ENCODE measurements at regions not wholly inside any gene's neighbourhood (a gene's known extent, or its start where the extent isn't known, plus 50 kb on each side); places are given as distances from the start of the nearest gene placed in this dataset.

DNA sequence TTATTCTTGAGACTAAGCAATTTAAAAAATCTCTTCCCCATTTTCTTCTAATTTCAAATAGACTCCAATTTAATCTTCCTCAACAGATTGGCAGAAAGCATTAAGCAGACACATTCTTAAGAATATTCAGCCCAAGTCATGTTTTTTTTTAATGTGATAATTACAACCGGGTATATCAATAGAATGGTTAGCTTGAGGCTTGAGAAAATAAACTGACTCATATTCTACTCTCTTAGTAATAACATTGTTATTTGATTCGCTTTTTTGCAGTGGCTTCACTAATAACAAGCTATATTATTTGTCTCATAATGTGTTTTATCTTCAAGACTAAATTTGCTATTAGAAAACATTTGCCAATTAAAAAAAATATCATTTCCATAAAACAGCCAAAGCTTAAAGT lies 488.6 kb upstream of the RGS18 start:
- Histone ChIP-seq H3K27ac (ENCODE audit: control insufficient read depth, insufficient read depth, low read length) (no peak overlapping the region), H3K4me1 (ENCODE audit: control insufficient read depth, extremely low read depth, insufficient read depth, low read length) (no peaks in the 10 kb centered on the region), H3K27me3 (ENCODE audit: control insufficient read depth, extremely low read depth, insufficient read depth, low read length) (no peaks in the 10 kb centered on the region), H2AFZ (ENCODE audit: control insufficient read depth, low read length) (no peak overlapping the region), H3K4me2 (ENCODE audit: control insufficient read depth, extremely low read depth, insufficient read depth, low read depth, low read length) (no peak overlapping the region), H3K79me2 (ENCODE audit: control insufficient read depth, insufficient read depth, low read length) (no peaks in the 10 kb centered on the region), H3K9me3 (ENCODE audit: control insufficient read depth, low read depth, low read length) (no peaks in the 10 kb centered on the region), H3K36me3 (ENCODE audit: control insufficient read depth in 2 of 2, extremely low read depth in 1 of 2, insufficient read depth in 2 of 2, low read length in 2 of 2) (no peaks in the 10 kb centered on the region), H3K4me3 (ENCODE audit: control insufficient read depth in 2 of 3, extremely low read depth in 1 of 3, insufficient read depth in 2 of 3, low read depth in 1 of 3, low read length in 3 of 3) (no peak overlapping the region), H4K20me1 (ENCODE audit: control insufficient read depth, extremely low read depth, insufficient read depth, low read length) (no peaks in the 10 kb centered on the region), H3K9ac (ENCODE audit: control insufficient read depth, extremely low read depth, insufficient read depth, low read length) (no peak overlapping the region), H3K9me1 (ENCODE audit: control insufficient read depth, extremely low read depth, insufficient read depth, low read length) (no peaks in the 10 kb centered on the region)
- FAIRE-seq (no peak), DNase-seq (ENCODE audit: low read depth, low spot score) (no peak)
- dilution Hi-C loops (cut with MboI; ENCODE audit: extremely low pct_ligation_motif_present, low sequenced_read_pairs): no loop called here
- no peak for TF ChIP-seq EZH2 (IDR thresholded peaks at IDR 0.05; ENCODE audit: low read length)
- TF ChIP-seq, protein P1, sequence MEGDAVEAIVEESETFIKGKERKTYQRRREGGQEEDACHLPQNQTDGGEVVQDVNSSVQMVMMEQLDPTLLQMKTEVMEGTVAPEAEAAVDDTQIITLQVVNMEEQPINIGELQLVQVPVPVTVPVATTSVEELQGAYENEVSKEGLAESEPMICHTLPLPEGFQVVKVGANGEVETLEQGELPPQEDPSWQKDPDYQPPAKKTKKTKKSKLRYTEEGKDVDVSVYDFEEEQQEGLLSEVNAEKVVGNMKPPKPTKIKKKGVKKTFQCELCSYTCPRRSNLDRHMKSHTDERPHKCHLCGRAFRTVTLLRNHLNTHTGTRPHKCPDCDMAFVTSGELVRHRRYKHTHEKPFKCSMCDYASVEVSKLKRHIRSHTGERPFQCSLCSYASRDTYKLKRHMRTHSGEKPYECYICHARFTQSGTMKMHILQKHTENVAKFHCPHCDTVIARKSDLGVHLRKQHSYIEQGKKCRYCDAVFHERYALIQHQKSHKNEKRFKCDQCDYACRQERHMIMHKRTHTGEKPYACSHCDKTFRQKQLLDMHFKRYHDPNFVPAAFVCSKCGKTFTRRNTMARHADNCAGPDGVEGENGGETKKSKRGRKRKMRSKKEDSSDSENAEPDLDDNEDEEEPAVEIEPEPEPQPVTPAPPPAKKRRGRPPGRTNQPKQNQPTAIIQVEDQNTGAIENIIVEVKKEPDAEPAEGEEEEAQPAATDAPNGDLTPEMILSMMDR (optimal IDR thresholded peaks at IDR 0.05 in 1 of 3, IDR thresholded peaks at IDR 0.05 in 1 of 3, conservative IDR thresholded peaks at IDR 0.05 in 1 of 3; ENCODE audit: extremely low read depth in 1 of 3, insufficient read depth in 2 of 3, low read length in 3 of 3): no peak

DNA sequence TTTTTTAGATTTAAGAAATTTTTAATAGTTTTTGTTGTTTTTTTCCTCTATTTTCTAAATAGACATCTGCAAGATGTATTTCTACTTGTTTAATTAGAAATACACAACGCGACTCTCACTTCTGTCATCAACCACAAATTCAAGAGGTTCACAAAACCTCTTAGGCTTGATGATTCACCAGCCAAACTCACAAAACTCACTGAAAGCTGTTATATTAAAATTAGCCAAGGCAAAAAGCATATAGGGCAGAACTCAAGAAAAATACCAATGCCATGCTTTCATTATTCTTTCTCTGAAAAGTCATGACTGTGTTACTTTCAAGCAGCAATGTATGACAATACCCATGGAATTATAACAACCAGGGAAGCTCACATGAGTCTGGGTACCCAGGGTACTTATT lies 487.0 kb upstream of the RGS18 start:
- Histone ChIP-seq H4K20me1 (ENCODE audit: control insufficient read depth, extremely low read depth, insufficient read depth, low read length) (no peaks in the 10 kb centered on the region), H3K4me2 (ENCODE audit: control insufficient read depth, extremely low read depth, insufficient read depth, low read depth, low read length) (no peak overlapping the region), H3K9ac (ENCODE audit: control insufficient read depth, extremely low read depth, insufficient read depth, low read length) (no peak overlapping the region), H3K9me3 (ENCODE audit: control insufficient read depth, low read depth, low read length) (no peaks in the 10 kb centered on the region), H3K4me3 (ENCODE audit: control insufficient read depth in 2 of 3, extremely low read depth in 1 of 3, insufficient read depth in 2 of 3, low read depth in 1 of 3, low read length in 3 of 3) (no peak overlapping the region), H3K79me2 (ENCODE audit: control insufficient read depth, insufficient read depth, low read length) (no peaks in the 10 kb centered on the region), H3K36me3 (ENCODE audit: control insufficient read depth in 2 of 2, extremely low read depth in 1 of 2, insufficient read depth in 2 of 2, low read length in 2 of 2) (no peaks in the 10 kb centered on the region), H3K27ac (ENCODE audit: control insufficient read depth, insufficient read depth, low read length) (no peak overlapping the region), H2AFZ (ENCODE audit: control insufficient read depth, low read length) (no peak overlapping the region), H3K4me1 (ENCODE audit: control insufficient read depth, extremely low read depth, insufficient read depth, low read length) (no peaks in the 10 kb centered on the region), H3K9me1 (ENCODE audit: control insufficient read depth, extremely low read depth, insufficient read depth, low read length) (no peaks in the 10 kb centered on the region), H3K27me3 (ENCODE audit: control insufficient read depth, extremely low read depth, insufficient read depth, low read length) (no peaks in the 10 kb centered on the region)
- dilution Hi-C loops (cut with MboI; ENCODE audit: extremely low pct_ligation_motif_present, low sequenced_read_pairs): no loop called here
- FAIRE-seq: no peak
- TF ChIP-seq, protein P1 (optimal IDR thresholded peaks at IDR 0.05 in 1 of 3, IDR thresholded peaks at IDR 0.05 in 1 of 3, conservative IDR thresholded peaks at IDR 0.05 in 1 of 3; ENCODE audit: extremely low read depth in 1 of 3, insufficient read depth in 2 of 3, low read length in 3 of 3): no peak
- no peak for TF ChIP-seq EZH2 (IDR thresholded peaks at IDR 0.05; ENCODE audit: low read length)
- no peak for DNase-seq (ENCODE audit: low read depth, low spot score)

All from keratinocyte (primary cell).